HCEC 1CT (cell line): ENCODE measurements at regions not wholly inside any gene's neighbourhood (a gene's known extent, or its start where the extent isn't known, plus 50 kb on each side); places are given as distances from the start of the nearest gene placed in this dataset.

Source experiments
- DNase-seq: peaks from one replicate; pipeline ENCODE4 v3.0.0-alpha.2; 2017

GRCh38 chr10:20963721-20964595 lies 66.8 kb upstream of the NEBL start:
- DNase-seq, result no peak

- no peak for DNase-seq
Observed at GRCh38 chr10:20963056-20963455, 65.9 kb upstream of the NEBL start.

GRCh38 chr10:20962165-20962564 lies 65.1 kb upstream of the NEBL start:
- DNase-seq, result peak; percentile 2

- DNase-seq, result no peak
Observed at GRCh38 chr10:20959242-20959641, 62.1 kb upstream of the NEBL start.

- DNase-seq, result no peak
Observed at GRCh38 chr10:20958764-20959163, 61.7 kb upstream of the NEBL start.

GRCh38 chr10:20958225-20958624 lies 61.1 kb upstream of the NEBL start:
- DNase-seq, result no peak

- no peak for DNase-seq
Observed at GRCh38 chr10:20957744-20958143, 60.6 kb upstream of the NEBL start.

GRCh38 chr10:20956843-20957242 lies 59.7 kb upstream of the NEBL start:
- DNase-seq, result no peak

- DNase-seq, result no peak
Observed at GRCh38 chr10:20955355-20955893, 58.3 kb upstream of the NEBL start.

- no peak for DNase-seq
Observed at GRCh38 chr10:20954519-20954918, 57.4 kb upstream of the NEBL start.

- no peak for DNase-seq
Observed at GRCh38 chr10:20953120-20953519, 56.0 kb upstream of the NEBL start.

GRCh38 chr10:20949967-20950366 lies 52.9 kb upstream of the NEBL start:
- no peak for DNase-seq

GRCh38 chr10:20948686-20949327 lies 51.7 kb upstream of the NEBL start:
- DNase-seq, result no peak
